IMR-90 (cell line): ENCODE measurements at regions not wholly inside any gene's neighbourhood (a gene's known extent, or its start where the extent isn't known, plus 50 kb on each side); places are given as distances from the start of the nearest gene placed in this dataset.

Experiments used
- ATAC-seq: fragments of 200-7000 bp; cut with Tn5 transposase; 2 replicates; pipeline ENCODE4 v1.9.1; 2020; ENCODE audit warnings: low read depth, mild to moderate bottlenecking, moderate library complexity
- BruUV-seq: library from RNA; stranded (reverse); fragments of 400-500 nt; replicated peaks from 2 replicates; lab custom pipeline; 2021; lab: Mats Ljungman, UMichigan
- CTCF ChIA-PET: fragments of 300-600 bp; formaldehyde crosslinking; extraction: SDS; loops from one replicate; lab custom pipeline; 2021; ENCODE audit warnings: antibody characterized with exemption; lab: Yijun Ruan, JAX
- POLR2A ChIA-PET: fragments of 300-600 bp; sonication (Branson Sonifier 250); formaldehyde crosslinking; loops from one replicate; lab custom pipeline; 2022; ENCODE audit warnings: antibody characterized with exemption; ENCODE audit not compliant: unreplicated experiment; lab: Charles Lee
- DNase-seq: peaks from one replicate; pipeline ENCODE4 v3.0.0; 2013
- H2AFZ ChIP-seq: replicated peaks from 2 replicates; pipeline ENCODE3; 2013; ENCODE audit warnings: low read length, mild to moderate bottlenecking; ENCODE audit not compliant: poor library complexity
- H2AK5ac ChIP-seq: 2 replicates; pipeline ENCODE4 v1.6.1; 2013; ENCODE audit warnings: low read depth, low read length, inconsistent platforms
- H2AK9ac ChIP-seq: replicated peaks from 2 replicates; pipeline ENCODE3; 2013; ENCODE audit warnings: mild to moderate bottlenecking, low read depth, low read length, moderate library complexity; ENCODE audit not compliant: poor library complexity
- H2BK120ac ChIP-seq: 2 replicates; pipeline ENCODE4 v1.6.1; 2013; ENCODE audit warnings: low read depth, low read length, inconsistent platforms
- H2BK15ac ChIP-seq: 3 replicates; pipeline ENCODE4 v1.6.1; 2013; ENCODE audit warnings: low read depth, low read length, inconsistent platforms
- H2BK20ac ChIP-seq: 2 replicates; pipeline ENCODE4 v1.6.1; 2013; ENCODE audit warnings: low read depth, mild to moderate bottlenecking, inconsistent platforms, low read length, moderate library complexity
- H2BK5ac ChIP-seq: 2 replicates; pipeline ENCODE4 v1.6.1; 2013; ENCODE audit warnings: mild to moderate bottlenecking, low read depth, low read length, inconsistent platforms; ENCODE audit not compliant: poor library complexity, severe bottlenecking
- H3K14ac ChIP-seq: replicated peaks from 2 replicates; pipeline ENCODE4 v1.6.1; 2013; ENCODE audit warnings: low read depth, low read length, inconsistent platforms
- H3K18ac ChIP-seq: 2 replicates; pipeline ENCODE4 v1.6.1; 2013; ENCODE audit warnings: low read depth, low read length, control low read depth
- H3K23ac ChIP-seq: 2 replicates; pipeline ENCODE4 v1.6.1; 2013; ENCODE audit warnings: low read depth, low read length, inconsistent platforms
- H3K27ac ChIP-seq: 2 replicates; pipeline ENCODE4 v1.5.1; 2013; ENCODE audit warnings: mild to moderate bottlenecking, control low read depth, low read length; ENCODE audit not compliant: insufficient read depth
- H3K27me3 ChIP-seq: 2 replicates; pipeline ENCODE4 v1.6.1; 2013; ENCODE audit warnings: low read length; ENCODE audit not compliant: control insufficient read depth, insufficient read depth
- H3K36me3 ChIP-seq: 2 replicates; pipeline ENCODE4 v1.6.1; 2013; ENCODE audit warnings: low read length, mixed read lengths; ENCODE audit not compliant: control insufficient read depth, insufficient read depth
- H3K4ac ChIP-seq: 2 replicates; pipeline ENCODE4 v1.6.1; 2013; ENCODE audit warnings: low read depth, low read length, inconsistent platforms
- H3K4me1 ChIP-seq: 2 replicates; pipeline ENCODE4 v1.6.1; 2013; ENCODE audit warnings: low read length, mixed read lengths; ENCODE audit not compliant: control insufficient read depth, insufficient read depth
- H3K4me2 ChIP-seq: 2 replicates; pipeline ENCODE4 v1.6.1; 2013; ENCODE audit warnings: low read depth, mild to moderate bottlenecking, control low read depth, low read length, moderate library complexity
- H3K4me3 ChIP-seq: 2 replicates; pipeline ENCODE4 v1.5.1; 2013; ENCODE audit warnings: low read depth, mild to moderate bottlenecking, control low read depth, low read length, moderate library complexity; ENCODE audit not compliant: insufficient read depth
- H3K56ac ChIP-seq: 2 replicates; pipeline ENCODE4 v1.6.1; 2013; ENCODE audit warnings: low read length, inconsistent platforms; ENCODE audit not compliant: insufficient read depth; ENCODE audit errors: extremely low read depth
- H3K79me1 ChIP-seq, 2 experiments: 2 replicates each; pipeline ENCODE4 v1.6.1; 2013; ENCODE audit warnings: low read length in 2 of 2, inconsistent platforms in 1 of 2, low read depth in 1 of 2
- H3K9ac ChIP-seq: 2 replicates; pipeline ENCODE4 v1.6.1; 2013; ENCODE audit warnings: low read depth, low read length, control low read depth
- H3K9me1 ChIP-seq: 2 replicates; pipeline ENCODE4 v1.6.1; 2013; ENCODE audit warnings: low read length, inconsistent platforms; ENCODE audit not compliant: insufficient read depth
- H3K9me3 ChIP-seq: 2 replicates; pipeline ENCODE4 v1.6.1; 2013; ENCODE audit warnings: low read length; ENCODE audit not compliant: control insufficient read depth, insufficient read depth
- H4K20me1 ChIP-seq: 2 replicates; pipeline ENCODE4 v1.6.1; 2013; ENCODE audit warnings: low read length, inconsistent platforms; ENCODE audit not compliant: insufficient read depth
- H4K5ac ChIP-seq: 2 replicates; pipeline ENCODE4 v1.6.1; 2013; ENCODE audit warnings: mild to moderate bottlenecking, low read depth, low read length, control low read depth
- H4K8ac ChIP-seq, 2 experiments: 2 replicates each; pipeline ENCODE4 v1.6.1; 2013; ENCODE audit warnings: low read depth in 2 of 2, low read length in 2 of 2, control low read depth in 1 of 2, inconsistent platforms in 1 of 2
- H4K91ac ChIP-seq: 2 replicates; pipeline ENCODE4 v1.6.1; 2013; ENCODE audit warnings: low read depth, low read length, inconsistent platforms; ENCODE audit not compliant: insufficient read depth
- NFE2L2 ChIP-seq: fragments of 150-350 bp; IDR thresholded peaks from 2 replicates; pipeline ENCODE4 v1.6.1; 2016; ENCODE audit warnings: low read depth, mild to moderate bottlenecking, low read length
- SMC3 ChIP-seq: fragments of 150-350 bp; IDR thresholded peaks from 2 replicates; pipeline ENCODE4 v1.6.1; 2016; ENCODE audit warnings: low read depth, mild to moderate bottlenecking, antibody characterized with exemption, low read length, moderate library complexity
- WGBS, 2 experiments: methylation state at CpG; one replicate each; pipeline versions ENCODE4 v1.1.5 to v1.1.7; 2013; ENCODE audit warnings: missing lambda C conversion rate in 2 of 2; ENCODE audit not compliant: insufficient read length in 1 of 2; ENCODE audit errors: extremely low coverage in 2 of 2; 5-methylcytosine and 5-hydroxymethylcytosine counted together
- dilution Hi-C: fragments of 300-500 bp; cut with HindIII; formaldehyde crosslinking; loops from one replicate; pipeline ENCODE4 v1.14.3; 2018; ENCODE audit warnings: low sequenced_read_pairs; ENCODE audit not compliant: unreplicated experiment
- in situ Hi-C: fragments of 300-500 bp; cut with MboI; formaldehyde crosslinking; loops from 3 replicates; pipeline ENCODE4 v1.14.3; 2019; ENCODE audit warnings: low sequenced_read_pairs, inconsistent platforms, mixed read lengths
- intact Hi-C: fragments of 100-400 bp; cut with micrococcal nuclease; formaldehyde crosslinking; loops from 2 replicates; pipeline ENCODE4 v1.10.0; 2022

- Histone ChIP-seq H3K9me1 (peaks cover 3% of the 10 kb centered on the region; the same call in 1 of the 2 replicates), H2AK5ac (peak overlapping the region; percentile 77), H3K4ac (peak overlapping the region; percentile 71; the same call in 1 of the 2 replicates), H3K9me3 (no peaks in the 10 kb centered on the region), H2AFZ (no peak overlapping the region), H2AK9ac (no peak overlapping the region), H2BK15ac (peak overlapping the region; percentile 90; the same call in 2 of the 3 replicates), H3K9ac (no peak overlapping the region), H2BK120ac (peak overlapping the region; percentile 88), H3K4me3 (no peak overlapping the region), H4K8ac (peak overlapping the region; percentile 71 to 83), H4K5ac (peak overlapping the region; percentile 97), H3K36me3 (no peaks in the 10 kb centered on the region), H3K4me2 (no peak overlapping the region), H2BK20ac (peak overlapping the region; percentile 85), H3K23ac (peak overlapping the region; percentile 69; the same call in 1 of the 2 replicates), H3K56ac (no peak overlapping the region; the same call in 1 of the 2 replicates), H3K27me3 (no peaks in the 10 kb centered on the region), H2BK5ac (peak overlapping the region; percentile 65), H4K20me1 (no peaks in the 10 kb centered on the region), H3K18ac (peak overlapping the region; percentile 62), H4K91ac (peak overlapping the region; percentile 81), H3K4me1 (peaks cover 20% of the 10 kb centered on the region), H3K27ac (peak overlapping the region; percentile 66; the same call in 1 of the 2 replicates), H3K79me1 (no peaks in the 10 kb centered on the region), H3K14ac (peak overlapping the region; percentile 67)
- intact Hi-C loops (no loop called here), in situ Hi-C loops (no loop called here), dilution Hi-C loops (no loop called here)
- TF ChIP-seq NFE2L2 (no peak), SMC3 (no peak)
- DNase-seq (peak; percentile 62), ATAC-seq (peak; percentile 28)
- ChIA-PET POLR2A (no interaction called here), CTCF (no interaction called here)
- no CpG with 5 or more reads among the region's 1 CpG for WGBS, 2 experiments
- BruUV-seq, result no TSS peak
Measured at GRCh38 chr9:7366121-7366520, 433.5 kb downstream of the DMAC1 start.
